ENCODE measurements at regions not wholly inside any gene's neighbourhood (a gene's known extent, or its start where the extent isn't known, plus 50 kb on each side); places are given as distances from the start of the nearest gene placed in this dataset.

DNA sequence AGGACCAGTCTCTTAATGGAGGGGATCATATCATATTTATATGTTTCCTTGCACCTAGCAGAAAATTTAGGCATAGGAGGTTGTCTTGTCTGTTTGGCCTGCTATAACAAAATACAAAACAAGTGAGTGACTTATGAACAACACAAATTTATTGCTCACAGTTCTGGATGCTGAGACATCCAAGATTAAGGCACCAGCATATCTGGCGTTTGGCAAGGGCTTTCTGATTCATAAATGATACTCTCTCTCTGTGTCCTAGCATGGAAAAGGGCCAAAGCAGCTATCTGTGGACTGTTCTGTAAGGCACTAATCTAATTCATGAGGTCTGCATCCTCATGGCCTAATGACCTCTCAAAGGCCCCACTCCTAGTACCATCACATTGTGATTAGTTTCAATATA lies 683.0 kb downstream of the NR2F2 start:
- H3K9me1 ChIP-seq (replicated peaks; ENCODE audit: control insufficient read depth, extremely low read depth, insufficient read depth, low read length): no peaks in the 10 kb centered on the region
- H3K4me3 ChIP-seq (replicated peaks in 1 of 3; ENCODE audit: insufficient read depth in 1 of 3, low read depth in 1 of 3, low read length in 3 of 3): no peak overlapping the region
- dilution Hi-C loops (cut with MboI; ENCODE audit: extremely low pct_ligation_motif_present, low sequenced_read_pairs): no loop called here
- H3K79me2 ChIP-seq (ENCODE audit: control insufficient read depth, insufficient read depth, low read length): no peaks in the 10 kb centered on the region
- H3K4me2 ChIP-seq (ENCODE audit: insufficient read depth, low read length): no peak overlapping the region
- no peaks in the 10 kb centered on the region for H4K20me1 ChIP-seq (replicated peaks; ENCODE audit: control insufficient read depth, extremely low read depth, insufficient read depth, low read length)
- no peak overlapping the region for H3K27ac ChIP-seq (ENCODE audit: insufficient read depth, low read depth, low read length)
- no peaks in the 10 kb centered on the region for H3K4me1 ChIP-seq (ENCODE audit: control insufficient read depth, extremely low read depth, insufficient read depth, low read length)
- H3K9me3 ChIP-seq (replicated peaks; ENCODE audit: control insufficient read depth, insufficient read depth, low read length): no peaks in the 10 kb centered on the region
- no TSS peak for BruUV-seq (replicated peaks)
- no peak overlapping the region for H3K9ac ChIP-seq (replicated peaks; ENCODE audit: extremely low read depth, insufficient read depth, low read length)
- intact Hi-C loops (cut with micrococcal nuclease): no loop called here
- H3K27me3 ChIP-seq (ENCODE audit: control insufficient read depth in 2 of 2, insufficient read depth in 2 of 2, low read length in 2 of 2): no peaks in the 10 kb centered on the region
- DNase-seq (ENCODE audit: low read depth, low spot score): no peak
- CTCF ChIA-PET: no interaction called here
- no peak for TF ChIP-seq GATA2 (IDR thresholded peaks at IDR 0.05; ENCODE audit: insufficient read depth, insufficient read length, low read depth, low read length)
- no peak for TF ChIP-seq EZH2 (IDR thresholded peaks at IDR 0.05; ENCODE audit: borderline replicate concordance, low read depth, low read length, severe bottlenecking)
- TF ChIP-seq POLR2AphosphoS5 (IDR thresholded peaks at IDR 0.05; ENCODE audit: insufficient read depth, low read depth, low read length): no peak
- TF ChIP-seq MYC (IDR thresholded peaks at IDR 0.05; ENCODE audit: low read depth, low read length): no peak
- no peak for TF ChIP-seq FOS (IDR thresholded peaks at IDR 0.05; ENCODE audit: borderline replicate concordance, insufficient read depth, low read length)
- no peak for TF ChIP-seq JUN (IDR thresholded peaks at IDR 0.05; ENCODE audit: borderline replicate concordance, insufficient read depth, insufficient read length, low read depth)
- TF ChIP-seq POLR2A (IDR thresholded peaks at IDR 0.05; ENCODE audit: low read depth, low read length): no peak
- TF ChIP-seq, protein P1, sequence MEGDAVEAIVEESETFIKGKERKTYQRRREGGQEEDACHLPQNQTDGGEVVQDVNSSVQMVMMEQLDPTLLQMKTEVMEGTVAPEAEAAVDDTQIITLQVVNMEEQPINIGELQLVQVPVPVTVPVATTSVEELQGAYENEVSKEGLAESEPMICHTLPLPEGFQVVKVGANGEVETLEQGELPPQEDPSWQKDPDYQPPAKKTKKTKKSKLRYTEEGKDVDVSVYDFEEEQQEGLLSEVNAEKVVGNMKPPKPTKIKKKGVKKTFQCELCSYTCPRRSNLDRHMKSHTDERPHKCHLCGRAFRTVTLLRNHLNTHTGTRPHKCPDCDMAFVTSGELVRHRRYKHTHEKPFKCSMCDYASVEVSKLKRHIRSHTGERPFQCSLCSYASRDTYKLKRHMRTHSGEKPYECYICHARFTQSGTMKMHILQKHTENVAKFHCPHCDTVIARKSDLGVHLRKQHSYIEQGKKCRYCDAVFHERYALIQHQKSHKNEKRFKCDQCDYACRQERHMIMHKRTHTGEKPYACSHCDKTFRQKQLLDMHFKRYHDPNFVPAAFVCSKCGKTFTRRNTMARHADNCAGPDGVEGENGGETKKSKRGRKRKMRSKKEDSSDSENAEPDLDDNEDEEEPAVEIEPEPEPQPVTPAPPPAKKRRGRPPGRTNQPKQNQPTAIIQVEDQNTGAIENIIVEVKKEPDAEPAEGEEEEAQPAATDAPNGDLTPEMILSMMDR (IDR thresholded peaks at IDR 0.05; ENCODE audit: extremely low read depth in 1 of 2, insufficient read depth in 1 of 2, low read depth in 1 of 2, low read length in 2 of 2): no peak
- TF ChIP-seq MAX (IDR thresholded peaks at IDR 0.05; ENCODE audit: insufficient read depth, insufficient read length): no peak
- no peak overlapping the region for H2AFZ ChIP-seq (ENCODE audit: low read depth, low read length)
- no peak for FAIRE-seq
- POLR2A ChIA-PET: no interaction called here
- H3K36me3 ChIP-seq (ENCODE audit: control insufficient read depth in 2 of 2, extremely low read depth in 1 of 2, insufficient read depth in 2 of 2, low read length in 2 of 2): no peaks in the 10 kb centered on the region

All from endothelial cell of umbilical vein (primary cell).